Peyer's patch (tissue), 4 donors: ENCODE measurements at regions not wholly inside any gene's neighbourhood (a gene's known extent, or its start where the extent isn't known, plus 50 kb on each side); places are given as distances from the start of the nearest gene placed in this dataset.

Source experiments
- DNase-seq, 3 donors: peaks; one replicate each; pipeline ENCODE4 v3.0.0-alpha.2; 2017 to 2019
- H3K27ac ChIP-seq, 4 donors: fragments of 200-600 bp; sonication (generic); one replicate each; pipeline ENCODE4 v1.5.1; 2016 to 2019
- H3K27me3 ChIP-seq, 2 donors: fragments of 200-600 bp; sonication (generic); one replicate each; pipeline ENCODE4 v1.5.1; 2019
- H3K36me3 ChIP-seq, 3 donors: fragments of 200-600 bp; sonication (generic); one replicate each; pipeline ENCODE4 v1.5.1; 2016 to 2019
- H3K4me1 ChIP-seq, 4 donors: fragments of 200-600 bp; sonication (generic); one replicate each; pipeline ENCODE4 v1.5.1; 2016 to 2019
- H3K4me3 ChIP-seq, 4 donors: fragments of 200-600 bp; sonication (generic); 1 replicate in 3 of 4; 2 replicates in 1 of 4; pipeline ENCODE4 v1.5.1; 2016 to 2019; ENCODE audit warnings: mild to moderate bottlenecking in 1 of 4
- H3K9me3 ChIP-seq, 4 donors: fragments of 200-600 bp; sonication (generic); one replicate each; pipeline ENCODE4 v1.5.1; 2016 to 2019; ENCODE audit warnings: mild to moderate bottlenecking in 1 of 4
- CTCF ChIP-seq, 6 experiments: fragments of 450-650 bp in 4 of 6; fragments of 200-600 bp in 2 of 6; sonication (generic) in 1 of 6; IDR thresholded peaks; one replicate each; pipeline ENCODE4 v1.5.1; 2017 to 2019; ENCODE audit warnings: antibody characterized with exemption in 6 of 6, mild to moderate bottlenecking in 3 of 6, moderate library complexity in 1 of 6
- POLR2A ChIP-seq, 2 donors: fragments of 450-650 bp; IDR thresholded peaks; one replicate each; pipeline ENCODE4 v1.5.1; 2017; ENCODE audit warnings: antibody characterized with exemption in 2 of 2, mild to moderate bottlenecking in 2 of 2, moderate library complexity in 2 of 2

DNA sequence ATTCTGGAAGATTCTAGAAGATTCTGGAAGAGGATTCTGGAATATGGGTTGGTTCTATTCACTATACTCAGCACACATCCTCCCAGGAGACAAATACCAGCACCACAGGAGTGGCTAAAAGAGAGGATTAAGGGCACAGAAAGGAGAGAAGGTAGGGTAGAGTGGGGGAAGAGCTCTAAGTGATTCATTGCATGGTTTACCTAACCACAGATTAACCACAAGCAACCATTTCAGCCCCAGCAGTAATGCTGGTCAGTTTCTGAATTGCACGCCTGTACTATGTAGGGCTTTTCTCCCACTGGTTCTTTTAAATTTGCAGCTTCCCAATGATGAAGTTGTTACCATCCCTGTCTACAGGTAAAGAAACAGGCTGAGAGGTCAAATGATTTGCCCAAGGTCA is 192.7 kb upstream of the PMEPA1 start:
- no peak for DNase-seq
- Histone ChIP-seq H3K9me3 (no peaks in the 10 kb centered on the region), H3K36me3 (no peaks in the 10 kb centered on the region), H3K4me3 (no peak overlapping the region), H3K4me1 (no peaks in the 10 kb centered on the region), H3K27me3 (no peaks in the 10 kb centered on the region), H3K27ac (no peak overlapping the region)
- TF ChIP-seq POLR2A (IDR thresholded peaks at IDR 0.05) (no peak), CTCF (IDR thresholded peaks at IDR 0.05) (no peak)

DNA sequence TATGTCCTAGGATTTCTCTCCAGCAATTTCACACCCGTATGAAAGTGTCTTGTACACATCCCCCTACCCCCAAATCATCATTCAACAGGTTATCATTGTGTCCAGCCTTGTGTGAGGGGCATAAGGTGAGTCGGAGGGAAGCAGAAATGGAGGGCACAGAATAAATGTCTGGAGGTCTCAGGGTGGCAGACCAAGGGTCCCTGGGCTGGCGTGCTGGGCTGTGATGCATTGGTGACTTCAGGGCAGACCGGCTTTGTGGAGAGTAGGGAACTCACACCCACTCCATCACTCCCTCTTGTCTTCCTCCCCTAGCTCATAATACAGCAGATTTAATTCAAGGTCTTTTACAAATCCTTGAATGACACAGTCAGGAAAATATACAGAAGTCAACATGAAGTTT is 191.7 kb upstream of the PMEPA1 start:
- H3K36me3 ChIP-seq: no peaks in the 10 kb centered on the region
- H3K4me1 ChIP-seq: peaks cover 0 to 6% (median 0%) of the 10 kb centered on the region in 4 donors
- no peaks in the 10 kb centered on the region for H3K9me3 ChIP-seq
- no peak overlapping the region for H3K27ac ChIP-seq
- TF ChIP-seq CTCF (IDR thresholded peaks at IDR 0.05): no peak
- no peak for TF ChIP-seq POLR2A (IDR thresholded peaks at IDR 0.05)
- no peak for DNase-seq
- H3K4me3 ChIP-seq: no peak overlapping the region
- H3K27me3 ChIP-seq: no peaks in the 10 kb centered on the region

DNA sequence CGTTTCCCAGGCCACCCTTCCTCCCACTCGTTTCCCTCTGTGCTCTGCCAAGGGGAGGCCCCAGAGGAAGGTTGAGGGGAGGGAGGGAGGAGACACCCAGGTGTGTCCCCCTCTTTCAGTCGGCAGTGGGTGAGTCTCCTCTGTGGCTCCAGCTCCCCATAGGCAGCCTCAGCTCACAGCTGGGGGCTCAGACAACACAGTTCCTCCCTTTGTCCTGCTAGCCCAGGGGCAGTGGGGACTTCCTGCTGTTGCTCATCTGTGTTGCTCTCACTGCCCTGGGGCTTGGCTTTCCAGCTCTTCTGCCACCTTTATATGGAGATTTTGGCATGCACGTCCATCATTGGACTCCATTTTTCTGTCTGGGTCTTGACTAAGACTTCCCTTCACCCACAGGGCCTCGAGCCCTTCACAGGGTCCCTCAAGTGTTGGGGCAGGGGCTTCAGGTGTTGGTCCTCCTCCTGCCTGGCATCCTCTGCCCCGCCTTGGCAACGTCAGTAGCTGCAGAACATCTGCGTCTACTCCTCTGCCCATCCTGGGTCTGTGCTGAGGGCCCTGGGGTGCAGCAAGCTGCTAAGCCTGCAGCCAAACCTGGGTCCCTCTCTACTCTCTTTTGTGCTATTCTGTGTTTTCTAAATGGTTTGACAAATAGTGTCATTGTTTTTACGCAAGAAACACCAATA is 190.6 kb upstream of the PMEPA1 start:
- Histone ChIP-seq H3K4me1 (peaks cover 0 to 6% (median 0%) of the 10 kb centered on the region in 4 donors), H3K4me3 (no peak overlapping the region), H3K27ac (no peak overlapping the region), H3K36me3 (no peaks in the 10 kb centered on the region), H3K9me3 (no peaks in the 10 kb centered on the region), H3K27me3 (no peaks in the 10 kb centered on the region)
- TF ChIP-seq POLR2A (IDR thresholded peaks at IDR 0.05) (no peak), CTCF (IDR thresholded peaks at IDR 0.05) (no peak)
- DNase-seq: no peak

- Histone ChIP-seq H3K4me1 (peaks cover 0 to 6% (median 0%) of the 10 kb centered on the region in 4 donors), H3K9me3 (no peaks in the 10 kb centered on the region), H3K27ac (no peak overlapping the region), H3K27me3 (no peaks in the 10 kb centered on the region), H3K36me3 (no peaks in the 10 kb centered on the region), H3K4me3 (no peak overlapping the region)
- no peak for DNase-seq
- TF ChIP-seq POLR2A (IDR thresholded peaks at IDR 0.05) (no peak), CTCF (IDR thresholded peaks at IDR 0.05) (no peak)
Measured at GRCh38 chr20:57899554-57899953, 189.7 kb upstream of the PMEPA1 start.

GRCh38 chr20:57898332-57898731 is 188.5 kb upstream of the PMEPA1 start:
- peak in 1 of 3 donors; percentile 15 for DNase-seq
- no peaks in the 10 kb centered on the region for H3K27me3 ChIP-seq
- peaks cover 0 to 6% (median 0%) of the 10 kb centered on the region in 4 donors for H3K4me1 ChIP-seq
- no peak overlapping the region for H3K27ac ChIP-seq
- H3K36me3 ChIP-seq: no peaks in the 10 kb centered on the region
- TF ChIP-seq CTCF (IDR thresholded peaks at IDR 0.05): no peak
- no peak for TF ChIP-seq POLR2A (IDR thresholded peaks at IDR 0.05)
- no peaks in the 10 kb centered on the region for H3K9me3 ChIP-seq
- no peak overlapping the region for H3K4me3 ChIP-seq
